ENCODE measurements at regions not wholly inside any gene's neighbourhood (a gene's known extent, or its start where the extent isn't known, plus 50 kb on each side); places are given as distances from the start of the nearest gene placed in this dataset.

DNA sequence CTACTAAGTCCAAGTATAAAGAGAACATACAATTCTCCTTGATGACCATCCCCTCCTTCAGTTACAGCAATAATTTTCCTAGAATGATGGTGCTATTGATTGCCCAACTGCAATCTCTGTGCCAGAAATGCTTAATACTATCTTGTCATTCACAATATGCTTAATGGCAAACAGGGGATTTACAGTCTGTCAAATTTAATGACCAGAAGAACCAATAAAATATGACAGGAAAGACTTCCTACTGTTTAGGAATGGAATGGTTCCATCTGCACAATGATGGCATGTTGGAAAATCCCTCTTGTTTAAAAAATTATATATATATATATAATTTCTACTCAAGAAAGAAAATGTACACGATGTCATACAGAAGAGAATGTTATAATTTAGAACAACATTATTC, 623.2 kb downstream of the CCER1 start:
- no peak for DNase-seq (ENCODE audit: low read depth, low spot score)
- in situ Hi-C loops (cut with HindIII; ENCODE audit: low pct_unique_long_range_greater_than_20kb, low sequenced_read_pairs), result no loop called here

DNA sequence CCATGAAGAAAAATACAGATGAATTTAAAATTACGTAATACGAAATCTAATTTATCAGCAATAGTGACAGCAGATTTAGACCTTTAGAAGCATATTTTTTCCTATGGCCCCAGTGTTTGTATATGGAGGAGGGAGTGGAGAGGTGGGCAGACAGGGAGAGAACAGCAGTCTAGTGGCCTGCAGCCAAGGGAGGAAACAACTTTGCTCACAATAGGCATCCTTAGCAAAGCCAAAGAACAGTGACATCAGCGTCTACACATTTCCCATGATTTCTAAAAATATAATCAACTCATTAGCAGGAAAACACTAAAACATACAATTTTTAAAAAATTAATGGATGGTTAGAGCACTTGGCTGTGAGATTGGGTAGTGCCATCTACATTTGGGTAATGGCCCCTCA, 622.6 kb upstream of the ATP2B1 start:
- in situ Hi-C loops (cut with HindIII; ENCODE audit: low pct_unique_long_range_greater_than_20kb, low sequenced_read_pairs), result no loop called here
- DNase-seq (ENCODE audit: low read depth, low spot score), result no peak

DNA sequence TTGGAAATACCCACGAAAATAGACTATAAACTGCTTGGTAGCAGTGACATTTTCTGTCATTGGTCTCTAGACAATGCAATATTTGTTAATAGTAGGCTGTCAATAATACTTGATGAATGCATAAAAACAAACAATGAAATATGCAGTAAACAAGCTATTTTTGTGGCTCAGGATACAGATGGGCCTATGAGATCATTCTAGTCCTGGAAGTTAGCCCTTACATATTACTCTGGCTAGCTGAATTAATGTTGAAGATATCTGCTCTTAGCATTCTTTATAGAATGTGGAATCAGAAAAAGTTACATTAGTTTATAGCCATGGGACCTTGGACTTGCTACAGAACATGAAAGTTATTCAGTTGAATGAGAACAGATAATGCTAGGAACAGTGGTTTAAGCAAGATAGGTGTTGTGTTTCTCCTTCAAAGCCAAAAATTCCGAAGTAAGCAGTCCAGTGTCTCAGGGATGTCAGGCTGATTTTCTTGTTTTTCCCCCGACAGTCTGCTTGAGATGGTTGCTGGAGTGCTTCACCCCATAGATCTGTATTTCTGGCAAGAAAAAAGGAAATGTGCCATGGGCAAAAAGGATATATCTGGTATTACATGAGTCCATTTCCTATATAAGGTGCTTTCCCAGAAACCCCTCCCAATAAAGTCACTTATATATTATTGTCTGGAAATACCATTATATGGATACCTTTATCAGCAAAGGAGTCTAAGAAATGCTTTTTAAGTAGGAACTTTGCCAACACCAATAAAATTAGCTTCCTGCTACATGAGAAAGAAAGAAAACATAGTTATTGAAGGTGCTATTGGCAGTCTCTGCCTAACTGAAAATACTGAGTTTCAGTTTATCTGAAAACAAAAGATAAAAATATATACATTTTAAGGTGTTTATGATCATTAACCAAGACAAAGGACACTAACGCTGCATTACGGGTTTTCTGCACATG, 619.4 kb upstream of the ATP2B1 start:
- in situ Hi-C loops (cut with HindIII; ENCODE audit: low pct_unique_long_range_greater_than_20kb, low sequenced_read_pairs), result no loop called here
- no peak for DNase-seq (ENCODE audit: low read depth, low spot score)

DNA sequence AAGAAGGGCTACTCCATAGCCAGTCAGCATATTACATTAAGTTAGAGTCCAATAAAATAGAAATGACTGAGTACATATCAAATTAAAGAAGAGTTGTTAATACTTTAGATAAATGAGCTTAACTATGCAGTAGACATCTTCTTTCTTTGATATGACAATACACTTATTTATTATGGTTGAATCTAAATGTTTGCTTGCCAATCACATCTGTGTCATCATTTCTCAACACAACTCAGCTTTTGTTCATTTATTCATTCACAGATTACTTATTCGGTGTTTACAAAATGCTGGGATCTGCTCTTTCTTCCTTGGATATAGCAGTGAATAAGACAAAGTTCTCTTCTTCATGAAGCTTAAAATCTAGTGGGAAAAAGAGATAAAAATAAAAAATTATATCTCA, 614.6 kb upstream of the ATP2B1 start:
- in situ Hi-C loops (cut with HindIII; ENCODE audit: low pct_unique_long_range_greater_than_20kb, low sequenced_read_pairs), result no loop called here
- DNase-seq (ENCODE audit: low read depth, low spot score), result no peak

DNA sequence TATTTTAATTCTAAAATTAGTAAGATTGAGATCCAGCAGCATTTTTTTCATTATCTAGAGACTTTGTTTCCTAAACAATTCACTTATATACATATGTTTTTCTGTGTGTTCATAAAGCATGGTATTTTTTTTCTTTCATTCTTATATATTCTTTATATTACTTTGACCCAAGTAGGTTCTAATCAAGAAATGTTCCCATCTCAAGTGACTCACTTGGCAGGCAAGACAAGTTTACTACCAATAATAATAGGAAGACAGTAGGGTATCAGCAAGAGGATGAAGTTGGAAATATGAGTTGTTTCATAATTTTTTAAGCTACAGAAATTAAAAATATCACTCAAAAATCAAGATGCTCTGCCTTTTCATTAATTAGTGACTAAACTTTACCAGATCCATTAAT, 613.4 kb upstream of the ATP2B1 start:
- no peak for DNase-seq (ENCODE audit: low read depth, low spot score)
- in situ Hi-C loops (cut with HindIII; ENCODE audit: low pct_unique_long_range_greater_than_20kb, low sequenced_read_pairs), result no loop called here

DNA sequence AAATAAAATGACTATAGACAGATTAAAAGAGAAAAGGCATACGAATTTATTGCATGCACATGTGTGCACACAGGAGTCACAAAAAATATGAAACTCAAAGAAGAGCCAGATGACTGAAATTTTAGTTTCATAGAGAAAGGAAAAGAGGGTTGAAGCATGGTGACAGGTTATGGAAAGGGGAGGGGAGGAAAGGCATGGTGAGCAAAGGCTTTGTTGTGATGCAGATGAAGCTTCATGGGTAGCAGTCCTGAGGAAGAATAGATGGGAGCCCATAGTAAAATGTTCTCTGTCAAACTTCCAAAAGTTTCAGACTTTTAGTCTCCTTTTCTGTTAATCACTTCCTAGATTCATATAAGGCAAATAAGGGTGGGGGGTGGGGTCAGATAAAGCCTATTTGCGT, 612.7 kb upstream of the ATP2B1 start:
- in situ Hi-C loops (cut with HindIII; ENCODE audit: low pct_unique_long_range_greater_than_20kb, low sequenced_read_pairs), result no loop called here
- DNase-seq (ENCODE audit: low read depth, low spot score), result no peak

DNA sequence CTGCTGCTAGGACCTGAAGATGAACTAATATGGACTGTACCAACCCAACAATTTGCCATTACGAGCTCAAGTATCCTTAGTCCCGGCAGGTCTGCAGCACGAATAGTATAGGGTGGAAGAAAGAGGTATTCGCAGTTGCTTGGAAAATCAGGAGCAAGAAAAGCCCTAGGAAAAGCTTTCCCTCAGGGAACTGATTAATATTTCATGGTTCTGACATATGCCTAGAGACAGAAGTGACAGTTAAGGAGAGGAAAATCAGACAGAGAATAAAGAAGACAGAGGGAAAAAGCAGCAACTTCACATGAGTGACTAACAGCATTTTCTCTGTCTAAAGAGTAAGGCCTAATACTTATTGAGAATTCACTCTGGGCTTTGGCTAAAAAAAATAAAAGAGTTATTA, 602.9 kb upstream of the ATP2B1 start:
- in situ Hi-C loops (cut with HindIII; ENCODE audit: low pct_unique_long_range_greater_than_20kb, low sequenced_read_pairs), result no loop called here
- DNase-seq (ENCODE audit: low read depth, low spot score), result no peak

DNA sequence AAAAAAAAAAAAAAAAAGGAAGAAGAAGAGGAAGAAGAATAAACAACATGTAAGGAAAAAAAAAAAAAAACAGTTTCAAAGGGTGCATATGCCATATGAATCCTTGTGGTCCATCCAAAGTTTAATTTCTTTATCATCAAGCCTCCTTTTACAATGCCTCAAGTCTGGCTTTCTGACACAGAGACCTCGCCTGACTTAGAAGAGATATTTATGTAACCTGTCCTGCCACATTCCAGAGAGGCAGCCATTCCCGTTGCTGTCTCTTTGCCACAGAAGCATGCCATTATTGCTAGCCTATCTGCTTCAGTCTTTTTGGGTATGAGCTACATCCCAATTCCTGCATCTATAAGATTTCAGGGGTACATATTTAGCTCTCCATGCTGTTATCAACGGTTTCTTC, 596.7 kb upstream of the ATP2B1 start:
- no peak for DNase-seq (ENCODE audit: low read depth, low spot score)
- in situ Hi-C loops (cut with HindIII; ENCODE audit: low pct_unique_long_range_greater_than_20kb, low sequenced_read_pairs), result no loop called here

DNA sequence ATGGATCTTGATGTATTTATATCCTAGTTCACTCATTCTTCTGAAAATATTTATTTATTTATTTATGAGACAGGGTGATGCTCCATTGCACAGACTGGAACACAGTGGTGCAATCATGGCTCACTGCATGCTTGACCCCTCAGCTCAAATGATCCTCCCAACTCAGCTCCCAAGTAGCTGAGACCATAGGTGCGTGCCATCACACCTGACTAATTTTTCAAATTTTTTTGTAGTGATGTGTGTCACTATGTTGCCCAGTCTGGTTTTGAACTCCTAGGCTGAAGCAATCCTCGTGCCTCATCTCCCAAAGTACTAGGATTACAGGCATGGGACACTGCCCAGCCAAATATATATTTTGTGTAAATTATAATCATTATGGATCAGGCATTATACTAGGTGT, 595.6 kb upstream of the ATP2B1 start:
- in situ Hi-C loops (cut with HindIII; ENCODE audit: low pct_unique_long_range_greater_than_20kb, low sequenced_read_pairs), result no loop called here
- DNase-seq (ENCODE audit: low read depth, low spot score), result no peak

DNA sequence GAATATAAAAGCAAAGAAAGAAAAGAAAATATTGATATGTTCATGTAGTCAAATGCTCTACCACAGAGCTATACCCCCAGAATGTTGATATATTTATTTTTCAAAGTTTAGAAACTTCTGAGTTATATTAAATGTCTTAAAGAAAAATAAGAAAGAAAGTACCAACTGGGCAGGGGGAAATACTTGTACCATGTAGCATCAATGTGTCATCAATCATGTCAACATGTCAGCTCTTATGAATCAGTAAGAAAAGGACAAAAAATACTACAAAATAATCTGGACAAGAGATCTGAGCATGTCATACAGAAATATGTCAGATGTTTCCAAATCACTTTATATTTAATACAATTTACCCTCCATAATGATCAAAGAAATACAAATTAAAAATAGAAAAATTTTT, 595.1 kb upstream of the ATP2B1 start:
- in situ Hi-C loops (cut with HindIII; ENCODE audit: low pct_unique_long_range_greater_than_20kb, low sequenced_read_pairs), result no loop called here
- DNase-seq (ENCODE audit: low read depth, low spot score), result no peak

DNA sequence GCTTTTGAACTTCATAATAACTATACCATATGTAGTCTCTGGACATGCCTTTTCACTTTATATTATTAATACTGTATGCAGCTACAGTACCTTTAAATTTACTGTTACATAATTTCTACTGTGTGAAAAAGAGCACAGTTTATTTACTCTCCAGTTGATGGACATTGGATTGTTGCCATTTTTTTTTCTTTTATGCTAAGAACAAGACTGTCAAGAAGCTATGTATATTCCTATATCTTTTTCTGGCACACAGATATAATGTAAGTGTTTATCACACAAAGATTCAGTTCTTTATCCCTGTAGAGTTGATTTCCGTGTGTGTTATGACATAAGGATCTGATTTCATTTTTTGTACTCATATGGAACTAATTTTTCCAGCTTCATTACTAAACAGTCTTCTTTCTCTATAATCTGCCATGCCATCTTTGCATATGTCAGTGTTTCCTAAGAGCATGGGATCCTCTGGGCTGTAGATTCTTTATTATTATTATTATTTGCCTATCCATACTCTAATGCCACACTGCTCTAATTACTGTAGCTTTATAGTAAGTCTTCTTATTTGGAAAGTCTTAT, 593.0 kb upstream of the ATP2B1 start:
- in situ Hi-C loops (cut with HindIII; ENCODE audit: low pct_unique_long_range_greater_than_20kb, low sequenced_read_pairs), result no loop called here
- no peak for DNase-seq (ENCODE audit: low read depth, low spot score)

DNA sequence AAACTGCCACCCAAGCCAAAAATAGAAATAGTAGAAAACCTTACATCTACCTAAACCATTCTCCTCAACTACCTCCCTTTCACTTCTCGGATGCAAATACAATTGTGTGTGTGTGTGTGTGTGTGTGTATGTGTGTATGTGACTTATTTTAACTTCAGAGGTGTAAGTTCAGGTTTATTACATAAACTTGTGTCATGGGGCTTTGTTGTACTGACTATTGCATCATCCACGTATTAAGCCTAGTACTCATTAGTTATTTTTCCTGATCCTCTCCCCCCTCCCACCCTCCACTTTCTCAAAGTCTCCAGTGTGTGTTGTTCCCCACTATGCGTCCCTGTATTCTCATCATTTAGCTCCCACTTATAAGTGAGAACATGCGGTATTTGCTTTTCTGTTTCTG, 592.5 kb upstream of the ATP2B1 start:
- in situ Hi-C loops (cut with HindIII; ENCODE audit: low pct_unique_long_range_greater_than_20kb, low sequenced_read_pairs), result no loop called here
- no peak for DNase-seq (ENCODE audit: low read depth, low spot score)

DNA sequence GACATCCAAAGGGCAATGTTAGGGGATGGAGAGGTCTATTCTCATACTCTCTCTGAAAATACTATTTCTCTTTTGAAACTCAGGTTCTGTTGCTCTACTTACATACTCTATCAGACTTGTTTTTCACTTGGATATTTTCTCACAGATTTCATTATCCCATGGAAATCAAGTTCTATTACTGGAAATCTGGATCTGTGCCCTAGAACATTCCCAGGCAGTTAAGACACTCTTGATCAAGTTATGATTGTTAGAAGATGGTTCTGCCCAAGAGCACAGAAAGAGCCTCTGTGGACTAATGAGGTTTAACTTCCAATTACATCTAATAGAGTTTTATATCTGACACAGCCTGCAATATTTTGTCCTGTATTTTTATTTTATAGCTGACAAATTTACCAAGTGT, 591.0 kb upstream of the ATP2B1 start:
- no peak for DNase-seq (ENCODE audit: low read depth, low spot score)
- in situ Hi-C loops (cut with HindIII; ENCODE audit: low pct_unique_long_range_greater_than_20kb, low sequenced_read_pairs), result no loop called here

DNA sequence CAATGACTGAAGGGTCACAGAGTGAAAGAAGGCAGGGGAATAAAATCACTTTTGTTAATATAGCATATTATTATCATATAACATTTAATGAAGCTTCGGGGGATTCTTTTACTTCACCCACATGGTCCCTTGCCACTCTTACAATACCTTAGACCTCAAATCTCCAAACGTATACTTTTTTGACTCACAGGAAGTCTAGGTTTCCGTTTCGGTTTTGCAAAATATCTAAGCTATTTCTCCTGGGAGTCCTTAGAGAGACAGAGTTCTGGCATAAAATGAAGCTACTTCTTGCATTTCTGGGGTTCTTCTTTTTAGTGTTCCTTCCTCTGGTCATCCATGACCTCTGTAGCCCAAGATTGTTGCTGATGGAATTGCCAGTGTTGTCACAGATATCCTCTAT, 590.5 kb upstream of the ATP2B1 start:
- in situ Hi-C loops (cut with HindIII; ENCODE audit: low pct_unique_long_range_greater_than_20kb, low sequenced_read_pairs), result no loop called here
- no peak for DNase-seq (ENCODE audit: low read depth, low spot score)

DNA sequence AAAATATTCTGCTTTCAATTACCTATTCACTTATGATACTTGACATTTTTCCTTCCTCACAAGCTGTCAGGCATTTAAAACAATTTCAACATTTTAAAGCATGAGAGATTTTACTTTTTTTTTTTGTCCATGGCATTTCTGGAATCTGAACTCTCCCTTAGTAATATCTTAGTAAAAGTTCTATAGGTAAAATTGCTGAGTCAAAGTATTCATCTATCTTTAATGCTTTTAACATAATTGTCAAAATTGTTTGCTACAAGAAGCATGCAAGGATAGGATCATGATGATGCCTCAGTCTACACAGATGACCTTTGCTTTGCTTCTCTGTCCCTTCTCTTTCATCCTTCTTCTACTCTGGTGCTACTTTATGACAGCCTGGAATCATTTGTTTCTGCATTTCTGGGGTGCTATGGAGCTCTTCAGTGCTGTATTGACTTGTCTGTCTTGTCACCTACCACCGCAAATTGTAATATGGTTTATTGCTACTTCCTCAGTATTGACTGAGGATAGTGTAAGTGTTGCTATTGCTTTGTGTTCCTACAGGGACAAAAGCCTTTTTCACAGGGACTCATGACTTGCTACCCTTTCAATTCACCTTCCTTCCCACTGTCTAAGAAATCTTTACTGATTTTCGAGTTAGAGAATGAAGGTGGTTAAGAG, 589.8 kb upstream of the ATP2B1 start:
- in situ Hi-C loops (cut with HindIII; ENCODE audit: low pct_unique_long_range_greater_than_20kb, low sequenced_read_pairs), result no loop called here
- DNase-seq (ENCODE audit: low read depth, low spot score), result no peak

DNA sequence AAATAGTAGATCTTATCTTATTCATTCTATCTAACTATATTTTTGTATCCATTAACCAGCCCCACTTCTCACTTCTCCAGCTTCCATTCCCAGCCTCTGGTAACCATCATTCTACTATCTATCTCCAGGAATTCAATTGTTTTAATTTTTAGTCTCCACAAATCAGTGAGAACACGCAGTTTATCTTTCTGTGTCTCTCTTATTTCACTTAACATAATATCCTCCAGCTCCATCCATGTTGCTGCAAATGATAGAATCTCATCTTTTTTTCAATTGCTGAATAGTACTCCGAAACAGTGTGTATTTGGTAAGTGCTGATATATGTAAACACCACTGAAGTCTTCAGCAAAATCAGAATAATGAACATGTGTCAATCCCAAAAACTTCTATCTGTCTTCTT, 587.2 kb upstream of the ATP2B1 start:
- no peak for DNase-seq (ENCODE audit: low read depth, low spot score)
- in situ Hi-C loops (cut with HindIII; ENCODE audit: low pct_unique_long_range_greater_than_20kb, low sequenced_read_pairs), result no loop called here

DNA sequence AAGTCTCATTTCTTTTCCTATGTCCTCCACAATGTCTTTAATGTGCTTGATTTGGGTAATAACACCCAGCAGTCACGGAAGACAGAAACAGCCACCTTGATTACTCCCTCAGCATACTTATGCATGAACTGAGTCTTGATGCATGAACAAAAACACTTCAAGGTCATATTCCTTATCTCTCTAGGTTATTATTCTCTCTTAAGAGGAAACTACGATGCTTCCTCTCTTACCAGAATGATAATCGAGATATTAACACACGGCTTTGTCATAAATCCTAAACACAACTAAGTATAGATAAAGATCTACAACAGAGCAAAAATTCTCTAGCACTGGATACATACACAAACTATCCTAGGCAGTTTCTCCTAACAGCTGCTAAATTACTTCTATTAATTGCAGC, 583.5 kb upstream of the ATP2B1 start:
- in situ Hi-C loops (cut with HindIII; ENCODE audit: low pct_unique_long_range_greater_than_20kb, low sequenced_read_pairs), result no loop called here
- DNase-seq (ENCODE audit: low read depth, low spot score), result no peak

DNA sequence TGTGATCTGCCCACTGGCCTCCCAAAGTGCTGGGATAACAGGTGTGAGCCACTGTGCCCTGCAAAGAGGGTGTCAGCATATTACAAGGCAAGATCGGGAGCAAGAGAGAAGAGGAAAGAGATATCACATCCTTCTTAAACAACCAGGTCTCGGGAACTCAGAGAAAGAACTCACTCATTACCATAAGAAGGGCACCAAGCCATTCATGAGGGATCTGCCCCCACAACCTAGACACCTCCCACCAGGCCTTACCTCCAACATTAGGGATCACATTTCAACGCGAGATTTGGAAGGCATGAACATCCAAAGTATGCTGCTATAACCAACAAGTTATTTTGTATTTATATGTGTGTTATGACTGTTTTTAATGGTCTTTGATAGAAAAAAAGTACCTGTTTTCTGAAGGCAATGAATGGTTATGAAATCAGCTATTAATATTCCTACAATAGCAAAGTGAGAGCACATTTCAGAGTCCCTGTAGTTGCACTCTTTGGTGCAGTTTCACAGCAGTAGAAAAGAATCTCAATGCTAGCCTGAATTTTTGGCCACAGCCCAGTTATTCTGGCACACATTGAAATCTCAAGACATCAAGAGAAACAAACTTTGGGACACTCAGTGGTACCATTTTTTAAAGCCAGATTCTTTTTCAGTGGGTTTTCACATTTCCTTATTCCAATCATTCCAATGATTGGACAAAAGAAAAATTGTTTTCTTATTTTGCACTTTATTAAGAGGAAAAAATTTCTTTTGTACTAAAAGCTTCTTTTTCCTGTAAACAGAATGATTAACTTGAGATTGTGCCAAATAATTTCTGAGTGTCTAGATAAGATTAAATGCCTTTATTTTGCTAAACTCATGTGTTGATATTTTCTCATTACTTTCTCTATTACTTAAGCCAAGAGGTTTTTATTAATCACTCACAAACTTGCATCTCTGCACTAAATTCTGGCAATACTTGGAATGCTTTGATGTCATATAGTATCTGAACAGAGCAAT, 582.6 kb upstream of the ATP2B1 start:
- no peak for DNase-seq (ENCODE audit: low read depth, low spot score)
- in situ Hi-C loops (cut with HindIII; ENCODE audit: low pct_unique_long_range_greater_than_20kb, low sequenced_read_pairs), result no loop called here
